HG02623 (cell line): ENCODE measurements at regions not wholly inside any gene's neighbourhood (a gene's known extent, or its start where the extent isn't known, plus 50 kb on each side); places are given as distances from the start of the nearest gene placed in this dataset.
"Not testable (repeated sequence)": the region's sequence is repeated elsewhere in the genome, so short reads cannot be mapped to it uniquely, and the experiment has no call there.

Experiments
- ATAC-seq: cut with Tn5 transposase; IDR thresholded peaks from one replicate; pipeline ENCODE4 v1.9.1; 2021; ENCODE audit warnings: moderate library complexity; ENCODE audit not compliant: unreplicated experiment

- ATAC-seq: no peak
Measured at GRCh38 chr3:177687291-177687690, 490.0 kb upstream of the TBL1XR1 start.

DNA sequence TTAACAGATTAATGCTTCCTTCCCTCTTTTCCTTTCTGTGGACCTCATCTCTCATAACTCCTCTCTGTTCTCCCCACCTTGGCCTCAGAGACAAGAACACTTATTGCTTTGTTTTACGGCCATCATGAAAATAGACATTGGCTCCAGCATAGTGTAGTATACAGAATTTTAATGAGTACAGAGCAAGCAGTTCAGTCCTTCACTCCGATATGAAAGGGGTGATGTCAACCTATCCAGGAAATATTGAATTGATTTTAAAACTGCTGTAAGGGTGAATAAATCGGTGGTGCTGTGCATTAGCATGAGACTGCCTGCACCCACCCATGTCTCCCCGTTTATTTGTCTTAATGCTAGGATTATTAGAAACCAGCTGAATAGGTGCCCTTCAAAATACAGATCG is 490.9 kb upstream of the TBL1XR1 start:
- ATAC-seq: no peak

- ATAC-seq: no peak
Measured at GRCh38 chr3:177689077-177689476, 491.8 kb upstream of the TBL1XR1 start.

- no peak for ATAC-seq
Measured at GRCh38 chr3:177689869-177690268, 492.6 kb upstream of the TBL1XR1 start.

GRCh38 chr3:177690306-177690705 is 493.0 kb upstream of the TBL1XR1 start:
- no peak for ATAC-seq

DNA sequence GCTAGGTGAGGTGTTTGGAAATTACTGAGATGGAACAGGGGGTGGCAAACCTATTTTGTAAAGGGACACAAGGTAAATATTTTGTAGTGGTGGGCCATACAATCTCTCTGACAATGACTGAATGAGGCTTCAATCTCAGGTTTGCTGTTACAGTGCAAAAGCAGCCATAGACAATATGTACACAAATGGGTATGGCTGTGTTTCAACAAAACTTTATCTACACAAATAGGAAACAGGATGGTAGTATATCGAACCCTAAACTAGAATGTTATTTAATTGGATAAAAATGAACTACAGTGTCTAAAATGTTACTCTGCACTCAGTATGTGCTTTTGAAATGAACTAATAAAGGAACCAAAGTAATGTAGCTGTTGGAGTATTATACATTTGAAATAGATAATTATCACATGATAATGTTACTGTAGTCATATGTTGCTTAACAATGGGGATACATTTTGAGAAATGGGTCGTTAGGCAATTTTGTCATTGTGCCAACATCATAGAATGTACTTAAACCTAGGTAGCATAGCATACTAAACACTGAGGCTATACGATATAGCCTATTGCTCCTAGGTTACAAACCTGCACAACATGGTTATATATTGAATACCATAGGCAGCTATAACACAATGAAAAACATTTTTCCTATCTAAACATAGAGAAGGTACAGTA is 495.2 kb upstream of the TBL1XR1 start:
- ATAC-seq: no peak

DNA sequence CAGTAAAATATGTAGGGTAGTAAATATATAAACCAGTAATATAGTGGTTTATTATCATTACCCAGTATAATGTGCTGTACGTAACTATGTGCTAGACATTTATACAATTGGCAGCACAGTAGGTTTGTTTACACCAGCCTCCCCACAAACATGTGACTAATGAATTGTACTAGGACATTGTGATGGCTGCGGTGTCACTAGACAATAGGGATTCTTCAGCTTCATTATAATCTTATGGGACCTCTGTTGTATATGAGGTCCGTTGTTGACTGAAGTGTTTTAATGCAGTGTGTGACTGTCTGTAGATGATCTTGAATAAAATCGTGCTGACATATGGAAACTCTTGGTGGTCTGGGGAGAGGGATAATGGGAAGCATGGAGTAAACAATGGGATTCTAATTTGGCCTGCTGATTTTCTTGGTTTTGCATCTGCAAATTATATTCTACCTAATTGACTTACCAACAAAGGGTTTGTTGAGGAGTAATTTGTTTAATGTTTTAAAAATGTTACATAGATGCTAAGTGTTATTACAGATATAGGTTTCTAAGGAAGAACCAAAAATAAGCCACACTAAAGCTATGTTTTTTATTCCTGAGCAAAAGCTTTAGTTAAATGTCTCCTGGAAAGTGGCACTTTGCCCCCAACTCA is 496.5 kb upstream of the TBL1XR1 start:
- no peak for ATAC-seq

DNA sequence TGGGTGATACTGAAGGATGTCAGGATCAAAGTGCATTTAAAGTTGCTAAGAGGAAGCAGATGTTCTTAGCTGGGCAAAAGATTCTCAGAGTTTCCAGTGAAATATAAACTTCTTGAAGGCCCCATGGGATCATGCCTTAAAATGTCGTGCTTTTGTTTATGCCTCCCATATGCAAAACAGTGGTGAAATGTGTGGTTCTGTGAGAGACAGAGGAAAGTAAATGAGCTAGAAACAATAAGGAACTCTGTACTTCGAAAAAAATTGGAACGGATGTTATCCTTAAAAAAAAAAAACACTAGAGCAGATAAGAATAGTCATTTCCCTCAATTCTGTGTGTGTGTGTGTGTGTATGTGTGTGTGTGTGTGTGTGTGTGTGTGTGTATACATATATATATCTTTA is 497.0 kb upstream of the TBL1XR1 start:
- no peak for ATAC-seq

- ATAC-seq: no peak
Measured at GRCh38 chr3:177694951-177695350, 497.7 kb upstream of the TBL1XR1 start.

DNA sequence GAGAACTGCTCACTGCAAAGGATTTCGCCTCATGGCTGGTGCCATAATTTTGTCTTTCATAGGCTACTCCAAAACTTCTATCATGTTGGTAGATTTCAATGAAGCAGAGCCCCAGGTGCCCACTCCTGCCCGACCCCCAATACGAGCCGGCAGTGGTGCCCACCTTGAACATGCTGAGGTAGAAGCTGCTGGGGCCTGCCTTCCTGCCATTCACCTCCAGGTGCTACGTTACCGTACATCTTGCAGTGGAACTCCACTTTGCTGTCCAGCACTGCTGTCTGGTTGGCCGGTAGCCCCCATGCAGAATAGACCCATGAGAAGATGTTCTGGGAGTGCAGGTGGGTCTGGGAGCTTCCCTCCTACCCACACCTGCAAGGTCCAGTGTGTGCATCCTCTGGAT is 502.8 kb upstream of the TBL1XR1 start:
- no peak for ATAC-seq

- no peak for ATAC-seq
Measured at GRCh38 chr3:177703788-177704187, 506.5 kb upstream of the TBL1XR1 start.

DNA sequence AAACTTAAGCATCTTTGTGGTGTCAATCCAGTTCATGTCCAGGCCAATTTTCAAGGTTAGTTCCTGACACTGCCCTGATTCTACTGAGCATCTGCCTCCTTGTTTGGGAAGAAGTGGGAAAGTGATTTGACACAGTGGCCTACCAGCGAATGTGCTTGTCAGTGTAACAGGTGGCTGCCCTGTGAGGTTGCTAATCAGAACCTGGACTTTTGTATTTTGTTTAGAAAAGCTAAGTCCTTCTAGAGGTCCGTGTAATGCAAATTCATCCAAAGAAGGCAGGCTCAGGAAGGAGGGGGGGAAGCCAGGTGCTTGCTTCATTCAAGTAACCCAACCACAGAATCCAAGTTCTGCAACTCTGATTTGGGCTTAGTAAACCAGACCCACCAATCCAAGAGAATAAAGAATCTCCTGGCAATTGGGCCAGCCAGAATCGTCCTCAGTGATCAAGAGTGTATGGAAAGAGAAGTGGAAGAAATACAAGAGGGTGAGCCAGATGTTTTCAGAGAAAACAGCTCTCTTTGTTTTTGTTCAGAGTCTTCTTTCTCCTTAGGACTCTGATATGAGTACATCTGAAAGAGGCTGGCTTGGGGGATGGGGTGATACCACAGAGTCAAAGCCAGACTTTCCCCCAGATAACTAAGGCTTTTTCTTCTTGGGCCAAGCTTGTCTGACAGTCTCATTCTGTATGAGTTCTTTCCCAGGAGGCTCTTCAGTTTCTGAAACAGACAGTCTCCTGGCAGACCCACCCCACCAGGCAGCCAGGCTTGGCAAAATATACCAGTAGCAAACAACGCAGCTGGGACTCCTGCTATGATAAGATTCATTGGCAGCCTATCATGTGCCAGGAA is 508.9 kb upstream of the TBL1XR1 start:
- no peak for ATAC-seq

DNA sequence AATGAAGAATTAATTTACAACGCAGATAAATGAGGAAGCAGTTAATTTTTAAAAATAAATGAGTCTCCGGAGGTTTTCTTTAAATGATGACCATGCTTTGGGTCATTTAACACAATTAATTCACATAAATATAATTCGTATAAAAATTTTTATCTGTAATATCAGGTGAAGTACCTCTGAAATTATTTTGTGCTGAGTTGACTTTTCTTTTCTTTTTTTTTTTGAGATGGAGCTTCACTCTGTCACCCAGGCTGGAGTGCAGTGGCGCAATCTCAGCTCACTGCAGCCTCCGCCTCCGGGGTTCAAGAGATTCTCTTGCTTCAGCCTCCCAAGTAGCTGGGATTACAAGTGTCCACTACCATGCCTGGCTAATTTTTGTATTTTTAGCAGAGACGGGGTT is 512.2 kb upstream of the TBL1XR1 start:
- ATAC-seq: not testable (repeated sequence)

GRCh38 chr3:177710506-177710905 is 513.2 kb upstream of the TBL1XR1 start:
- no peak for ATAC-seq

DNA sequence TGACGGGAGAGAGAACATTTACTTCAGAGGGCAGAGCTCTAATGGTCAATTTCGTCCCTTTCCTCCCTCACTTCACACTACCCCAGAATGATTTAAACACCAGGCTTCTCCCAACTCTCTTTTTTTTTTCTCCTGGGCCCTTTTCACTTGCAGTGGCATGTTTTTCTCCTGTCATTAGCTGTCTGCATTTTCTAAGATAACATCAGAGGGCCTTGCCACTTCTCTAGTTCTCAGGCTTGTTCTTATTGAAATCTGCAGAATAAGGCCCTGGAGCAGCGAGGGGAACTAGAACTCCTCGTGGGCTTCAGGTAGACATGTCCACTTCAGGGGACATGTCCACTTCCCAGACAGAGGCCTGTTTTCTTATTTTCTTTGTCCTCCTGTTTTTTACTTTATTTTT is 514.4 kb upstream of the TBL1XR1 start:
- no peak for ATAC-seq

DNA sequence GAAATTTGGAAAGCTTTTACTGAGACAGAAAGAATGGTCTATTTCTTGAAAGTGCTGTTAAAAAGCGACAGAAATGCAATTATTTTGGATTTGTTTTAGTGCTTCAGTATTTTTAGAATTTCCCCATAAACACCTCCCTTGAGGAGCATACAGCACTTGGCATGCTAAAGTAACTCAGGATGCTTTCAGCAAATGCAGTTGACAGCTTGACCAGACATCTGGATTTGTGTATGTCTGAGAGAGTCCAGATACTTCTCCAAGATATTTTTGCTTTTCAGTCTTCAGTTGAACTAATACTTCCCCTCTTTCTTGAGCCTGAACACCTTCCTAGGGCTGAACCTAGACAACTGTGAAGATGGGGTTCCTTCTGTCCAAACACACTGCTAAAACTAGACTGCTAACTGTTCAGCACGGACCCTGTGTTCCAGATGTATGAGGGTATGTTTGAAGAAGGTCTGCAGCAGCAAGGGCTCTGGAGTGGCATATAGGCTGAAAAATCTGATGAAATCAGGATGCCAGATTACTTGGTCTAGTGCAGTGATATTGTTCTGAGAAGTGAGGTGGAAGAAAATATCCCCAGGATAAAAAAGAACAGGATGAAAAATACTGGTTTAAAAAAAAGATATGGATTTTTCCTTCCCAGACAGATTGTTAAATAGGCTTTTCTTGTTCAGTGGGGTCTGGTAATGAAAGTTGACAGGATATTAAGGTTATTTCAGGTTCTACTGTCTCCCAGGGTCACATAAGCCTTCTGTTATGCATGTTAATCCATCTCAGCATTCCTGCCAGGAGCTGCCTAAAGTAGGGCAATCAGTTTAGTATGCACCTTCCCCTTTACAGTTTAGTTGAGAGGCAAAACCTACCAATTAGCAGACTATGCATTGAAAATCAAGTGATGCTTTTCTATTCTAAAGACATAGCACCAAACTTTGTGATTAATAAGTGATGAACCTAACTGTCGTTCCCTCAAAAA is 516.9 kb upstream of the TBL1XR1 start:
- no peak for ATAC-seq

DNA sequence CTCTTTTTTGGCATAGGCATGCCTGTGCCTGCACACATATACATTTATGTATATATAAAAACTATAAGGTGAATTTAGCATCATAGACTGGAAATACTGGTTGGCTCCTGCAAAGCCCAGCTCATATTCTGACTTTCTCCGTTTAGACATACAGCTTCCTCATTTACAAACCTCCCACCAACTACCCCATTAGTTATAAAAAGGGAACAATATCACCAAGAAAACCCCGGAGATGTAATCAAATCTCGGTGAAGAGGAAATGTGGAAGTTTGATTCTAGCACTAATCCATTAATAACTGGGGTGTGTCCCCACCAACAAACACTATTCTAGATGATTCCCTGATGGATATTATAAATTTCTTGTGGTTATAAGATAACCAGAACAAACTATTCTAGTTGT is 517.7 kb upstream of the TBL1XR1 start:
- ATAC-seq: no peak

DNA sequence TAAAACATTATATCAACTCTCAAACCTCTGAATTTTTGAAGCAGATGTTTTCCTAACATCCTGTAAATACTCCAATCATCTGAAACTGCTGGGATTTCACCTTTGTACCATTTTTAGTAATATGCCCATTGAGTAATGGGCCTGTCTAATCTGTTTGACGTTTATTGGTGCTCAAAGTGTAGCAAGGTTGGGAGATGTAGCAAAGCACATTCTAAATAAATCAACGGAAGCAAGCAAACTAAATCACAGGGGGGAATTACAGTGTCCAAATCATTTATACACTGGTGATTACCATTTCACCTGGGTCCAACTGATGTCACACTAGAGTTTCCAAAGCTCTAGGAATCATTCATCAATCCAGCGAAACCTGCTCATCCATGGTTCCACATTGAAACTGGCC is 518.7 kb upstream of the TBL1XR1 start:
- no peak for ATAC-seq

DNA sequence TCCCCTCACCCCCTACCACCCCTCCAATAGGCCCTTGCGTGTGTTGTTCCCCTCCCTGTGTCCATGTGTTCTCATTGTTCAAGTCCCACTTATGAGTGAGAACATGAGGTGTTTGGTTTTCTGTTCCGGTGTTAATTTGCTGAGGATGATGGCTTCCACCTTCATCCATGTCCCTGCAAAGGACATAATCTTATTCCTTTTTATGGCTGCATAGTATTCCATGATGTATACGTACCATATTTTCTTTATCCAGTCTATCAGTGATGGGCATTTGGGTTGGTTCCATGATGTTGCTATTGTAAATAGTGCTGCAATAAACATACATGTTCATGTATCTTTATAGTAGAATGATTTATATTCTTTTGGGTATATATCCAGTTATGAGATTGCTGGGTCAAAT is 523.6 kb upstream of the TBL1XR1 start:
- ATAC-seq: not testable (repeated sequence)

- no peak for ATAC-seq
Measured at GRCh38 chr3:177721864-177722785, 524.8 kb upstream of the TBL1XR1 start.
